B cell (primary cell): ENCODE measurements at regions not wholly inside any gene's neighbourhood (a gene's known extent, or its start where the extent isn't known, plus 50 kb on each side); places are given as distances from the start of the nearest gene placed in this dataset.

ENCODE experiments used
- CTCF ChIP-seq: fragments of 200-600 bp; IDR thresholded peaks from one replicate; pipeline ENCODE4 v1.8.0; 2022; ENCODE audit warnings: antibody characterized with exemption, mild to moderate bottlenecking
- EZH2 ChIP-seq: IDR thresholded peaks from 2 replicates; pipeline ENCODE4 v1.6.1; 2012; ENCODE audit warnings: borderline replicate concordance, low read depth, mild to moderate bottlenecking, moderate library complexity, low read length; ENCODE audit not compliant: insufficient read depth, poor library complexity, severe bottlenecking

GRCh38 chr6:167580619-167580911, 246.1 kb upstream of the AFDN start:
- TF ChIP-seq CTCF: no peak
- no peak for TF ChIP-seq EZH2
